Neural progenitor cell (in vitro differentiated cells): ENCODE measurements at regions not wholly inside any gene's neighbourhood (a gene's known extent, or its start where the extent isn't known, plus 50 kb on each side); places are given as distances from the start of the nearest gene placed in this dataset.

Experiments
- DNase-seq: peaks from one replicate; pipeline ENCODE4 v3.0.0-alpha.2; 2016; ENCODE audit warnings: low spot score
- H2AFZ ChIP-seq: fragments of 200-600 bp; sonication (generic); replicated peaks from 2 replicates; pipeline ENCODE4 v1.6.1; 2016; ENCODE audit warnings: antibody characterized with exemption
- H3F3A ChIP-seq: fragments of 200-600 bp; sonication (generic); 2 replicates; pipeline ENCODE4 v1.6.1; 2016; ENCODE audit warnings: antibody characterized with exemption, low read depth
- H3K27ac ChIP-seq: fragments of 200-600 bp; sonication (generic); 2 replicates; pipeline ENCODE4 v1.5.1; 2016; ENCODE audit warnings: mild to moderate bottlenecking
- H3K27me3 ChIP-seq: fragments of 200-600 bp; sonication (generic); 2 replicates; pipeline ENCODE4 v1.6.1; 2016; ENCODE audit warnings: mild to moderate bottlenecking, moderate library complexity
- H3K36me3 ChIP-seq: fragments of 200-600 bp; sonication (generic); 2 replicates; pipeline ENCODE4 v1.5.1; 2016
- H3K4me1 ChIP-seq: fragments of 200-600 bp; sonication (generic); 2 replicates; pipeline ENCODE4 v1.6.1; 2016; ENCODE audit warnings: mixed run types
- H3K4me2 ChIP-seq: fragments of 200-600 bp; sonication (generic); 2 replicates; pipeline ENCODE4 v1.6.1; 2016
- H3K4me3 ChIP-seq: fragments of 200-600 bp; sonication (generic); 2 replicates; pipeline ENCODE4 v1.5.1; 2016
- H3K79me2 ChIP-seq: fragments of 200-600 bp; sonication (generic); 2 replicates; pipeline ENCODE4 v1.6.1; 2016; ENCODE audit warnings: low read depth
- H3K9ac ChIP-seq: fragments of 200-600 bp; sonication (generic); 2 replicates; pipeline ENCODE4 v1.6.1; 2016
- H3K9me3 ChIP-seq: fragments of 200-600 bp; sonication (generic); 2 replicates; pipeline ENCODE4 v1.5.1; 2016; ENCODE audit warnings: low read depth
- H4K20me1 ChIP-seq: fragments of 200-600 bp; sonication (generic); 2 replicates; pipeline ENCODE4 v1.6.1; 2016; ENCODE audit warnings: low read depth
- H3K27ac Mint-ChIP-seq: 3 replicates; pipeline ENCODE4 v1.8.0; 2021; ENCODE audit warnings: mixed read lengths
- H3K27me3 Mint-ChIP-seq: 2 replicates; pipeline ENCODE4 v1.8.0; 2022; ENCODE audit warnings: low read depth, mild to moderate bottlenecking, inconsistent platforms, moderate library complexity, mixed read lengths; ENCODE audit not compliant: insufficient read depth
- H3K36me3 Mint-ChIP-seq: 3 replicates; pipeline ENCODE4 v1.8.0; 2021; ENCODE audit warnings: mixed read lengths
- H3K4me1 Mint-ChIP-seq: 3 replicates; pipeline ENCODE4 v1.8.0; 2021; ENCODE audit warnings: mixed read lengths
- H3K4me3 Mint-ChIP-seq: 3 replicates; pipeline ENCODE4 v1.8.0; 2021; ENCODE audit warnings: mild to moderate bottlenecking, moderate library complexity, mixed read lengths
- H3K9me3 Mint-ChIP-seq: 3 replicates; pipeline ENCODE4 v1.8.0; 2020; ENCODE audit warnings: mixed read lengths
- EZH2 ChIP-seq: fragments of 200-600 bp; sonication (generic); IDR thresholded peaks from 2 replicates; pipeline ENCODE4 v1.6.1; 2017; ENCODE audit warnings: antibody characterized with exemption, mild to moderate bottlenecking, moderate library complexity
- EZH2phosphoT487 ChIP-seq: fragments of 200-600 bp; sonication (generic); IDR thresholded peaks from 2 replicates; pipeline ENCODE4 v1.6.1; 2017; ENCODE audit warnings: antibody characterized with exemption
- TF ChIP-seq, protein P1 (sequence below): fragments of 200-600 bp; sonication (generic); IDR thresholded peaks from 2 replicates; pipeline ENCODE4 v1.5.1; 2017; ENCODE audit warnings: antibody characterized with exemption, mild to moderate bottlenecking

DNA sequence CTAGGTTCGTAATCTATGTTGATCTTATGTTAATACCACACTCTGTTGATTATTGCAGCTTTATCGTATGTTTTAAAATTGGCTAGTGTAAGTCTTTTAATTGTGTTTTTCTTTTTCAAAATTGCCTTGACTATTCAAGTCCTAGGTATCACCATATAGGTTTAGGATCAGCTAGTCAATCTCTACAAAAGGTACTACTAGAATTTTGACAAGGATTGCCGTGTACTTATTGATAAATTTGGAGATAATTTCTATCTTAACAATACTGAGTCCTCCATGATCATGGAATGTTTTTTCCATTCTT lies 117.9 kb upstream of the PRSS3 start:
- Mint-ChIP-seq H3K36me3 (peaks cover 2% of the 10 kb centered on the region), H3K9me3 (peaks cover 9% of the 10 kb centered on the region), H3K27me3 (peaks cover 3% of the 10 kb centered on the region), H3K4me1 (peaks cover 22% of the 10 kb centered on the region), H3K27ac (peak overlapping the region; percentile 98), H3K4me3 (peak overlapping the region; percentile 94)
- Histone ChIP-seq H3K4me3 (peak overlapping the region; percentile 94), H3K27me3 (peaks cover 37% of the 10 kb centered on the region), H3K27ac (no peak overlapping the region), H3F3A (peaks cover 24% of the 10 kb centered on the region), H4K20me1 (no peaks in the 10 kb centered on the region), H3K4me2 (peak overlapping the region; percentile 94), H3K9ac (peak overlapping the region; percentile 47), H2AFZ (peak overlapping the region; percentile 98), H3K4me1 (peaks cover 10% of the 10 kb centered on the region), H3K36me3 (no peaks in the 10 kb centered on the region), H3K79me2 (no peaks in the 10 kb centered on the region), H3K9me3 (no peaks in the 10 kb centered on the region)
- no peak for DNase-seq
- no peak for TF ChIP-seq EZH2phosphoT487
- TF ChIP-seq EZH2: no peak
- TF ChIP-seq, protein P1, sequence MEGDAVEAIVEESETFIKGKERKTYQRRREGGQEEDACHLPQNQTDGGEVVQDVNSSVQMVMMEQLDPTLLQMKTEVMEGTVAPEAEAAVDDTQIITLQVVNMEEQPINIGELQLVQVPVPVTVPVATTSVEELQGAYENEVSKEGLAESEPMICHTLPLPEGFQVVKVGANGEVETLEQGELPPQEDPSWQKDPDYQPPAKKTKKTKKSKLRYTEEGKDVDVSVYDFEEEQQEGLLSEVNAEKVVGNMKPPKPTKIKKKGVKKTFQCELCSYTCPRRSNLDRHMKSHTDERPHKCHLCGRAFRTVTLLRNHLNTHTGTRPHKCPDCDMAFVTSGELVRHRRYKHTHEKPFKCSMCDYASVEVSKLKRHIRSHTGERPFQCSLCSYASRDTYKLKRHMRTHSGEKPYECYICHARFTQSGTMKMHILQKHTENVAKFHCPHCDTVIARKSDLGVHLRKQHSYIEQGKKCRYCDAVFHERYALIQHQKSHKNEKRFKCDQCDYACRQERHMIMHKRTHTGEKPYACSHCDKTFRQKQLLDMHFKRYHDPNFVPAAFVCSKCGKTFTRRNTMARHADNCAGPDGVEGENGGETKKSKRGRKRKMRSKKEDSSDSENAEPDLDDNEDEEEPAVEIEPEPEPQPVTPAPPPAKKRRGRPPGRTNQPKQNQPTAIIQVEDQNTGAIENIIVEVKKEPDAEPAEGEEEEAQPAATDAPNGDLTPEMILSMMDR: no peak

DNA sequence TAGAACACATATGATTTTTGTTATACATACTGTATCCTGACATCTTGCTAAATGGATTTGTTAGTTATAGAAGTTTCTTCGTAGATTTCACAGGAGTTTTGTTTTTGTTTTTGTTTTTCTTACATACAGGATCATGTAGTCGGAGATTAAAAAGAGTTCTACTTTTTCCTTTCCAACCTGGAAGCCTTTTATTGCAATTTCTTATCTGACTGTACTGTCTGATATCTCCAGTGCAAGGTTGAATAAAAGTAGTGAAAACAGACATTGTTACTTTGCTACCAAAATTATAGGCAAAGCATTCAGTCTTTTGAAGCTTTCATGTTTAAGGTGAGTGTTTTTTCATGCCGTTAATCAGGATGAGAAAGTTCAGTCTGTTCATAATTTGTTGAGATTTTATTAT lies 117.4 kb upstream of the PRSS3 start:
- Histone ChIP-seq H2AFZ (no peak overlapping the region), H3K27ac (no peak overlapping the region), H3K4me1 (peaks cover 10% of the 10 kb centered on the region), H3K27me3 (peaks cover 37% of the 10 kb centered on the region), H3K4me3 (peak overlapping the region; percentile 94), H3K9me3 (no peaks in the 10 kb centered on the region), H3K79me2 (no peaks in the 10 kb centered on the region), H3F3A (peaks cover 24% of the 10 kb centered on the region), H4K20me1 (no peaks in the 10 kb centered on the region), H3K4me2 (peak overlapping the region; percentile 94), H3K9ac (no peak overlapping the region), H3K36me3 (no peaks in the 10 kb centered on the region)
- peaks cover 2% of the 10 kb centered on the region for H3K36me3 Mint-ChIP-seq
- H3K4me3 Mint-ChIP-seq: peak overlapping the region; percentile 94
- TF ChIP-seq EZH2 (no peak), EZH2phosphoT487 (no peak)
- TF ChIP-seq, protein P1: no peak
- no peak overlapping the region for H3K27ac Mint-ChIP-seq
- H3K27me3 Mint-ChIP-seq: peaks cover 3% of the 10 kb centered on the region
- peaks cover 22% of the 10 kb centered on the region for H3K4me1 Mint-ChIP-seq
- DNase-seq: no peak
- H3K9me3 Mint-ChIP-seq: peaks cover 7% of the 10 kb centered on the region

DNA sequence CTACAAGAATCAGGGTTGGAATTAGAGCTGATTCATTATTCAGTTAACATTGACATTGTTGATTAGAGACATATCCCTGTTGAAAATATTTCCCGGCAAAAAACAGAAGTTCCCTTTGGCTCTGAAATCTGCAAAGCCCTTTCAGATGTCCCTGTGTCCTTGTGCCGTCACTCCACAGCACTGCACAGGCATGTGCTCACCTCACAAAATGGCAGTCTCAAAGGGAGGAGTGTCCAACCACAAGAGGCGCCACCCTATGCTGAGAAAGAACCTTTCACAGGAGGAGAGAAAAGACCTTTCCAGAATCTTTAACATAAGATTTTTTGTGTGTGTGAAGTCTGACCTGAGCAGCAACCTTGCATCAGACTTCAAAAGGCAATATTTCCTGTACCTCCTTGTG lies 112.8 kb upstream of the PRSS3 start:
- peak overlapping the region; percentile 26 for H2AFZ ChIP-seq

More for the DNA sequence above, 112.8 kb upstream of the PRSS3 start:
- Histone ChIP-seq H3K9me3 (no peaks in the 10 kb centered on the region), H3K27ac (no peak overlapping the region), H3K4me1 (peaks cover 7% of the 10 kb centered on the region), H4K20me1 (no peaks in the 10 kb centered on the region), H3F3A (peaks cover 6% of the 10 kb centered on the region), H3K9ac (no peak overlapping the region), H3K4me3 (no peak overlapping the region), H3K79me2 (no peaks in the 10 kb centered on the region), H3K4me2 (no peak overlapping the region), H3K36me3 (no peaks in the 10 kb centered on the region), H3K27me3 (peaks cover 9% of the 10 kb centered on the region)
- Mint-ChIP-seq H3K27ac (no peak overlapping the region), H3K9me3 (no peaks in the 10 kb centered on the region), H3K27me3 (no peaks in the 10 kb centered on the region), H3K4me3 (no peak overlapping the region), H3K36me3 (peaks cover 2% of the 10 kb centered on the region), H3K4me1 (peaks cover 8% of the 10 kb centered on the region)
- TF ChIP-seq EZH2phosphoT487 (no peak), EZH2 (no peak)
- TF ChIP-seq, protein P1: no peak
- DNase-seq: no peak
